HepG2 (cell line): ENCODE measurements at regions not wholly inside any gene's neighbourhood (a gene's known extent, or its start where the extent isn't known, plus 50 kb on each side); places are given as distances from the start of the nearest gene placed in this dataset.

Source experiments
- ATAC-seq: fragments of 200-7000 bp; cut with Tn5 transposase; 3 replicates; pipeline ENCODE4 v1.9.1; 2020; ENCODE audit warnings: mild to moderate bottlenecking, moderate library complexity
- BruUV-seq: library from RNA; stranded (reverse); fragments of 400-500 nt; replicated peaks from 2 replicates; lab custom pipeline; 2021; lab: Mats Ljungman, UMichigan
- CTCF ChIA-PET: fragments of 300-600 bp; formaldehyde crosslinking; extraction: SDS; loops from one replicate; lab custom pipeline; 2021; ENCODE audit warnings: low total read pairs, inconsistent platforms, low intra/inter-chr PET ratio; lab: Yijun Ruan, JAX
- POLR2A ChIA-PET: fragments of 350-600 bp; sonication (Branson Sonifier 250); formaldehyde crosslinking; loops from one replicate; lab custom pipeline; 2020; ENCODE audit warnings: antibody characterized with exemption, inconsistent platforms; lab: Yijun Ruan, JAX
- DNase-seq: peaks from one replicate; pipeline ENCODE4 v3.0.0-alpha.2; 2015; ENCODE audit warnings: low spot score
- FAIRE-seq: peaks from 3 replicates; lab custom pipeline; 2011; peaks lifted over from hg19 to GRCh38; lab: Jason Lieb, UNC
- H2AFZ ChIP-seq: one replicate; pipeline ENCODE4 v1.6.1; 2011; ENCODE audit warnings: low read length, inconsistent platforms
- H3K27ac ChIP-seq: fragments of 300-600 bp; 3 replicates; pipeline ENCODE4 v1.8.0; 2011; ENCODE audit warnings: mixed run types, mild to moderate bottlenecking, mixed read lengths, low read length, inconsistent platforms; ENCODE audit not compliant: insufficient read depth; ENCODE audit errors: extremely low read length
- H3K27me3 ChIP-seq, 2 experiments: fragments of 200-600 bp in 1 of 2; 2 replicates in 1 of 2; 3 replicates in 1 of 2; pipeline versions ENCODE4 v1.6.0 to v1.8.0; 2011; ENCODE audit warnings: low read length in 2 of 2, mild to moderate bottlenecking in 2 of 2, moderate library complexity in 2 of 2, inconsistent platforms in 1 of 2; ENCODE audit not compliant: insufficient read depth in 2 of 2, control insufficient read depth in 1 of 2
- H3K36me3 ChIP-seq, 2 experiments: fragments of 200-600 bp in 1 of 2; replicated peaks in 1 of 2; 2 replicates in 1 of 2; 3 replicates in 1 of 2; pipeline versions ENCODE4 v1.5.1 to v1.8.0; 2011; ENCODE audit warnings: low read length in 2 of 2, inconsistent platforms in 1 of 2; ENCODE audit not compliant: insufficient read depth in 2 of 2, control insufficient read depth in 1 of 2
- H3K4me1 ChIP-seq: 2 replicates; pipeline ENCODE4 v1.5.1; 2012; ENCODE audit warnings: low read length, inconsistent platforms; ENCODE audit not compliant: insufficient read depth
- H3K4me2 ChIP-seq: 2 replicates; pipeline ENCODE4 v1.6.0; 2011; ENCODE audit warnings: low read depth, low read length, inconsistent platforms
- H3K4me3 ChIP-seq, 3 experiments: fragments of 200-600 bp in 1 of 3; sonication (generic), shearing (Covaris generic) in 1 of 3; replicated peaks in 1 of 3; 2 replicates each; pipeline ENCODE4 v1.5.1; 2011 to 2016; ENCODE audit warnings: low read length in 3 of 3, inconsistent platforms in 2 of 3, low read depth in 2 of 3, mild to moderate bottlenecking in 2 of 3, control low read depth in 1 of 3, mixed read lengths in 1 of 3; ENCODE audit not compliant: insufficient read depth in 1 of 3
- H3K79me2 ChIP-seq: one replicate; pipeline ENCODE4 v1.6.1; 2011; ENCODE audit warnings: low read length, inconsistent platforms; ENCODE audit not compliant: insufficient read depth
- H3K9ac ChIP-seq: 2 replicates; pipeline ENCODE4 v1.6.0; 2011; ENCODE audit warnings: mild to moderate bottlenecking, low read depth, low read length, inconsistent platforms; ENCODE audit not compliant: insufficient read depth
- H3K9me3 ChIP-seq: 2 replicates; pipeline ENCODE4 v1.5.1; 2012; ENCODE audit warnings: mild to moderate bottlenecking, low read length
- H4K20me1 ChIP-seq: 2 replicates; pipeline ENCODE4 v1.6.0; 2011; ENCODE audit warnings: inconsistent platforms, mild to moderate bottlenecking, low read length, moderate library complexity; ENCODE audit not compliant: insufficient read depth
- ARHGAP35 ChIP-seq: sonication (generic); formaldehyde crosslinking; IDR thresholded peaks from 2 replicates; pipeline ENCODE4 v1.9.0; 2022; ENCODE audit warnings: mild to moderate bottlenecking, inconsistent platforms, moderate library complexity, missing genetic modification reagents, borderline replicate concordance
- BRD4 ChIP-seq: sonication (generic); formaldehyde crosslinking; IDR thresholded peaks from 2 replicates; pipeline ENCODE4 v1.4.0; 2020; ENCODE audit warnings: missing genetic modification reagents
- GLI4 ChIP-seq: sonication (generic); formaldehyde crosslinking; IDR thresholded peaks from 2 replicates; pipeline ENCODE4 v1.5.1; 2020; ENCODE audit warnings: missing genetic modification reagents, mild to moderate bottlenecking, moderate library complexity, borderline replicate concordance
- KAT7 ChIP-seq: IDR thresholded peaks from 2 replicates; pipeline ENCODE4 v1.6.1; 2018; ENCODE audit warnings: borderline replicate concordance, missing compliant biosample characterization
- KLF6 ChIP-seq: IDR thresholded peaks from 2 replicates; pipeline ENCODE4 v1.8.0; 2016; ENCODE audit warnings: missing biosample characterization, missing genetic modification reagents
- PHF20 ChIP-seq: sonication (generic); formaldehyde crosslinking; IDR thresholded peaks from 2 replicates; pipeline ENCODE4 v1.5.0; 2020; ENCODE audit warnings: mild to moderate bottlenecking, missing genetic modification reagents
- PRPF4 ChIP-seq: fragments of 200-400 bp; formaldehyde crosslinking; IDR thresholded peaks from 2 replicates; pipeline ENCODE4 v1.6.1; 2016; ENCODE audit warnings: low read length, low read depth; ENCODE audit not compliant: poor library complexity, severe bottlenecking
- RFX1 ChIP-seq: fragments of 450-650 bp; IDR thresholded peaks from 2 replicates; pipeline ENCODE4 v1.6.1; 2017
- SRSF1 ChIP-seq: fragments of 200-400 bp; formaldehyde crosslinking; optimal IDR thresholded peaks from 2 replicates; pipeline ENCODE3; 2017; ENCODE audit warnings: mild to moderate bottlenecking, low read depth, low read length, moderate library complexity
- ZNF30 ChIP-seq: sonication (generic); formaldehyde crosslinking; IDR thresholded peaks from 2 replicates; pipeline ENCODE4 v1.5.0; 2020; ENCODE audit warnings: mild to moderate bottlenecking, missing genetic modification reagents
- ZNF33A ChIP-seq: sonication (generic); formaldehyde crosslinking; IDR thresholded peaks from 2 replicates; pipeline ENCODE4 v1.5.1; 2020; ENCODE audit warnings: missing genetic modification reagents, mild to moderate bottlenecking, moderate library complexity, borderline replicate concordance
- ZNF34 ChIP-seq: sonication (generic); formaldehyde crosslinking; IDR thresholded peaks from 2 replicates; pipeline ENCODE4 v1.4.0; 2020; ENCODE audit warnings: mild to moderate bottlenecking, missing genetic modification reagents, borderline replicate concordance
- ZNF781 ChIP-seq: sonication (generic); formaldehyde crosslinking; IDR thresholded peaks from 2 replicates; pipeline ENCODE4 v1.5.1; 2020; ENCODE audit warnings: borderline replicate concordance, mild to moderate bottlenecking, missing genetic modification reagents; ENCODE audit errors: not compliant biosample characterization
- ZNF891 ChIP-seq: sonication (generic); formaldehyde crosslinking; IDR thresholded peaks from 2 replicates; pipeline ENCODE4 v1.5.0; 2020; ENCODE audit warnings: mild to moderate bottlenecking, missing genetic modification reagents
- ZSCAN22 ChIP-seq: sonication (generic); formaldehyde crosslinking; IDR thresholded peaks from 2 replicates; pipeline ENCODE4 v1.4.0; 2020; ENCODE audit warnings: mild to moderate bottlenecking, missing genetic modification reagents
- WGBS: methylation state at CpG from one replicate; pipeline ENCODE4 v1.1.6; 2017; ENCODE audit warnings: low lambda C conversion rate; 5-methylcytosine and 5-hydroxymethylcytosine counted together
- in situ Hi-C: cut with HindIII; loops from 2 replicates; pipeline ENCODE4 v1.10.0; 2017; ENCODE audit warnings: low pct_unique_long_range_greater_than_20kb; ENCODE audit not compliant: extremely low pct_ligation_motif_present
- intact Hi-C: fragments of 100-400 bp; cut with micrococcal nuclease; formaldehyde crosslinking; loops from one replicate; pipeline ENCODE4 v1.10.0; 2022; ENCODE audit not compliant: unreplicated experiment
- TF ChIP-seq, protein P1 (sequence below): sonication (generic); formaldehyde crosslinking; IDR thresholded peaks from 2 replicates; pipeline ENCODE4 v1.5.1; 2020; ENCODE audit warnings: mild to moderate bottlenecking, missing genetic modification reagents, moderate library complexity
- TF ChIP-seq, protein P2 (sequence below): sonication (generic); formaldehyde crosslinking; IDR thresholded peaks from 2 replicates; pipeline ENCODE4 v1.8.0; 2022; ENCODE audit warnings: missing genetic modification reagents, low read depth, mild to moderate bottlenecking, borderline replicate concordance

DNA sequence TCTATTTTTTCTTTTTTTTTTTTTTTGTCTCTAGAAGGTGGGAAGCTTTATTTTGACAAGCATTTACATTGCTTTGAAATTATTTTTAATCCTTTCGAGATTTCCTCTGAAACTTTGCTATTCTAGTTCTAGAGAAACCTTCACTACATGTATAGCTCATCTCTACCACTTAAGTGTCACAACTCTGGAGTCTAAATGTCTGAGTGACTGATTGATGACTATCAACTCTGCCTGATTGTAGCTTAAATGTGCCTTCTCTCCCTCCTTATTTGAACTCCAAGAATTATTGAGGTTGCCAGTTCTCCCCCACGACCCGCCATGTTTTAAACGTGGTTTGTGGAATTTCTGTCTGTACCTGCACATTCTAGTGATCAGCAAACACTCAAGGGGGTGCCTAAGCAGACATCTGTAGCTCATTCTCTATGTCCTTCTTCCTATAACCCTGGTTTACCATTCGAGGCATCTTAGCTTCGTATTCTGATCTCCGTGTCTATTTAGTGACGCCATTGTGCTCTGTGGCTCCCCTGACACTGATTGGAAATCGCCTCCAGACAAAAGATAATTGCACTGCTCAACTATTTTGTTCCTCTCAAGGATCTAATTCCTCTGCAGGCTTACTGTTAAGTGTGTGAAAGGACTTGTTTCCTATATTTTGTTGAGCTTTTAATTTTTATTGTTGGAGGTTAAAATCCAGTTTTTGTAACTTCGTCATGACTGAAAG, 1570.6 kb downstream of the BRINP3 start:
- no peaks in the 10 kb centered on the region for H3K36me3 ChIP-seq
- DNase-seq = no peak
- H4K20me1 ChIP-seq = no peaks in the 10 kb centered on the region
- TF ChIP-seq ARHGAP35 (CRISPR knock-in tag) (no peak), RFX1 (no peak), KLF6 (CRISPR knock-in tag) (no peak), ZNF33A (CRISPR knock-in tag) (no peak), SRSF1 (no peak), ZNF781 (CRISPR knock-in tag) (no peak), ZSCAN22 (CRISPR knock-in tag) (no peak), GLI4 (CRISPR knock-in tag) (no peak), ZNF891 (CRISPR knock-in tag) (no peak), ZNF30 (CRISPR knock-in tag) (no peak), BRD4 (CRISPR knock-in tag) (no peak), KAT7 (no peak), PHF20 (CRISPR knock-in tag) (no peak), PRPF4 (no peak), ZNF34 (CRISPR knock-in tag) (no peak)
- TF ChIP-seq, protein P1, sequence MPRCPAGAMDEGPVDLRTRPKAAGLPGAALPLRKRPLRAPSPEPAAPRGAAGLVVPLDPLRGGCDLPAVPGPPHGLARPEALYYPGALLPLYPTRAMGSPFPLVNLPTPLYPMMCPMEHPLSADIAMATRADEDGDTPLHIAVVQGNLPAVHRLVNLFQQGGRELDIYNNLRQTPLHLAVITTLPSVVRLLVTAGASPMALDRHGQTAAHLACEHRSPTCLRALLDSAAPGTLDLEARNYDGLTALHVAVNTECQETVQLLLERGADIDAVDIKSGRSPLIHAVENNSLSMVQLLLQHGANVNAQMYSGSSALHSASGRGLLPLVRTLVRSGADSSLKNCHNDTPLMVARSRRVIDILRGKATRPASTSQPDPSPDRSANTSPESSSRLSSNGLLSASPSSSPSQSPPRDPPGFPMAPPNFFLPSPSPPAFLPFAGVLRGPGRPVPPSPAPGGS = no peak
- TF ChIP-seq, protein P2, sequence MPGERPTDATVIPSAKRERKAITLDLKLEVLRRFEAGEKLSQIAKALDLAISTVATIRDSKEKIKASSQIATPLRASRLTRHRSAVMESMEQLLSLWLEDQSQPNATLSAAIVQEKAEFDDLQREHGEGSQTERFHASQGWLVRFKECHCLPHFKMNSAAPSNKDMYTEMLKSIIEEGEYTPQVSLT (CRISPR knock-in tag) = no peak
- intact Hi-C loops (no loop called here), in situ Hi-C loops (no loop called here)
- H3K4me2 ChIP-seq = no peak overlapping the region
- ChIA-PET CTCF (no interaction called here), POLR2A (no interaction called here)
- no peaks in the 10 kb centered on the region for H3K4me1 ChIP-seq
- peak overlapping the region; percentile 23 for H2AFZ ChIP-seq
- 6% methylated on average over 10 of the region's 10 CpGs for WGBS
- H3K4me3 ChIP-seq = no peak overlapping the region
- no peak overlapping the region for H3K27ac ChIP-seq
- H3K27me3 ChIP-seq = no peaks in the 10 kb centered on the region
- ATAC-seq = no peak
- no peaks in the 10 kb centered on the region for H3K9me3 ChIP-seq
- no TSS peak for BruUV-seq
- no peak overlapping the region for H3K9ac ChIP-seq
- no peaks in the 10 kb centered on the region for H3K79me2 ChIP-seq
- no peak for FAIRE-seq
